ENCODE measurements at regions not wholly inside any gene's neighbourhood (a gene's known extent, or its start where the extent isn't known, plus 50 kb on each side); places are given as distances from the start of the nearest gene placed in this dataset.
"Not testable (repeated sequence)": the region's sequence is repeated elsewhere in the genome, so short reads cannot be mapped to it uniquely, and the experiment has no call there.

DNA sequence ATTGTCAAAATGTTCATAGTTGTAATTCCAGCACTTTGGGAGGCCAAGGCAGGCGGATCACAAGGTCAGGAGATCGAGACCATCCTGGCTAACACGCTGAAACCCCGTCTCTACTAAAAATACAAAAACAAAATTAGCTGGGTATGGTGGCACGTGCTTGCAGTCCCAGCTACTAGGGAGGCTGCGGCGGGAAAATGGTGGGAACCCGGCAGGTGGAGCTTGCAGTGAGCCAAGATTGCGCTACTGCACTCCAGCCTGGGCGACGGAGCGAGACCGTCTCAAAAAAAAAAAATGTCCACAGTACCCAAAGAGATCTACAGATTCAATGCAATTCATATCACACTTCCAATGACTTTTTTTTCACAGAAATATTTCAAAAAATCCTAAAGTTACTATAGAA, 1610.3 kb upstream of the FLRT2 start:
- TF ChIP-seq, protein P1, sequence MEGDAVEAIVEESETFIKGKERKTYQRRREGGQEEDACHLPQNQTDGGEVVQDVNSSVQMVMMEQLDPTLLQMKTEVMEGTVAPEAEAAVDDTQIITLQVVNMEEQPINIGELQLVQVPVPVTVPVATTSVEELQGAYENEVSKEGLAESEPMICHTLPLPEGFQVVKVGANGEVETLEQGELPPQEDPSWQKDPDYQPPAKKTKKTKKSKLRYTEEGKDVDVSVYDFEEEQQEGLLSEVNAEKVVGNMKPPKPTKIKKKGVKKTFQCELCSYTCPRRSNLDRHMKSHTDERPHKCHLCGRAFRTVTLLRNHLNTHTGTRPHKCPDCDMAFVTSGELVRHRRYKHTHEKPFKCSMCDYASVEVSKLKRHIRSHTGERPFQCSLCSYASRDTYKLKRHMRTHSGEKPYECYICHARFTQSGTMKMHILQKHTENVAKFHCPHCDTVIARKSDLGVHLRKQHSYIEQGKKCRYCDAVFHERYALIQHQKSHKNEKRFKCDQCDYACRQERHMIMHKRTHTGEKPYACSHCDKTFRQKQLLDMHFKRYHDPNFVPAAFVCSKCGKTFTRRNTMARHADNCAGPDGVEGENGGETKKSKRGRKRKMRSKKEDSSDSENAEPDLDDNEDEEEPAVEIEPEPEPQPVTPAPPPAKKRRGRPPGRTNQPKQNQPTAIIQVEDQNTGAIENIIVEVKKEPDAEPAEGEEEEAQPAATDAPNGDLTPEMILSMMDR (IDR thresholded peaks at IDR 0.05; ENCODE audit: extremely low read depth in 1 of 2, insufficient read depth in 1 of 2, low read depth in 1 of 2, low read length in 2 of 2) = not testable (repeated sequence)
- TF ChIP-seq EZH2 (IDR thresholded peaks at IDR 0.05; ENCODE audit: borderline replicate concordance, low read depth, low read length, severe bottlenecking); POLR2AphosphoS5 (IDR thresholded peaks at IDR 0.05; ENCODE audit: insufficient read depth, low read depth, low read length); MYC (IDR thresholded peaks at IDR 0.05; ENCODE audit: low read depth, low read length); POLR2A (IDR thresholded peaks at IDR 0.05; ENCODE audit: low read depth, low read length); GATA2 (IDR thresholded peaks at IDR 0.05; ENCODE audit: insufficient read depth, insufficient read length, low read depth, low read length); FOS (IDR thresholded peaks at IDR 0.05; ENCODE audit: borderline replicate concordance, insufficient read depth, low read length); JUN (IDR thresholded peaks at IDR 0.05; ENCODE audit: borderline replicate concordance, insufficient read depth, insufficient read length, low read depth): not testable (repeated sequence)
- TF ChIP-seq, protein P2, sequence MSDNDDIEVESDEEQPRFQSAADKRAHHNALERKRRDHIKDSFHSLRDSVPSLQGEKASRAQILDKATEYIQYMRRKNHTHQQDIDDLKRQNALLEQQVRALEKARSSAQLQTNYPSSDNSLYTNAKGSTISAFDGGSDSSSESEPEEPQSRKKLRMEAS (IDR thresholded peaks at IDR 0.05; ENCODE audit: insufficient read depth, insufficient read length) = not testable (repeated sequence)
